WTC11 (cell line): ENCODE measurements at regions not wholly inside any gene's neighbourhood (a gene's known extent, or its start where the extent isn't known, plus 50 kb on each side); places are given as distances from the start of the nearest gene placed in this dataset.

Experiments used
- ATAC-seq: fragments of 200-7000 bp; cut with Tn5 transposase; 2 replicates; pipeline ENCODE4 v1.10.0; 2021; ENCODE audit warnings: mild to moderate bottlenecking, moderate library complexity
- CTCF ChIA-PET: fragments of 300-600 bp; sonication (Branson Sonifier 250); formaldehyde crosslinking; loops from one replicate; lab custom pipeline; 2021; ENCODE audit warnings: antibody characterized with exemption; lab: Charles Lee
- POLR2A ChIA-PET: fragments of 350-600 bp; sonication (Branson Sonifier 250); formaldehyde crosslinking; loops from one replicate; lab custom pipeline; 2021; ENCODE audit warnings: antibody characterized with exemption; lab: Charles Lee
- DNase-seq: peaks from one replicate; pipeline ENCODE4 v3.0.0; 2021; ENCODE audit warnings: low spot score
- H3K27ac Mint-ChIP-seq: 2 replicates; pipeline ENCODE4 v1.8.0; 2021; ENCODE audit warnings: mixed read lengths
- H3K27me3 Mint-ChIP-seq: 2 replicates; pipeline ENCODE4 v1.8.0; 2021; ENCODE audit warnings: low read depth, mild to moderate bottlenecking, moderate library complexity, mixed read lengths
- H3K36me3 Mint-ChIP-seq: 2 replicates; pipeline ENCODE4 v1.8.0; 2021; ENCODE audit warnings: mixed read lengths
- H3K4me1 Mint-ChIP-seq: 2 replicates; pipeline ENCODE4 v1.8.0; 2022; ENCODE audit warnings: mixed read lengths
- H3K4me3 Mint-ChIP-seq: 2 replicates; pipeline ENCODE4 v1.8.0; 2021; ENCODE audit warnings: mild to moderate bottlenecking, moderate library complexity, mixed read lengths
- H3K9me3 Mint-ChIP-seq: 2 replicates; pipeline ENCODE4 v1.8.0; 2021; ENCODE audit warnings: mixed read lengths
- ATF3 ChIP-seq: sonication (generic); formaldehyde crosslinking; conservative IDR thresholded peaks from 2 replicates; pipeline ENCODE4 v1.8.1; 2022; ENCODE audit warnings: mild to moderate bottlenecking, missing genetic modification reagents
- CBFB ChIP-seq: sonication (generic); formaldehyde crosslinking; IDR thresholded peaks from 2 replicates; pipeline ENCODE4 v1.8.1; 2022; ENCODE audit warnings: mild to moderate bottlenecking, low read depth, missing genetic modification reagents
- CREM ChIP-seq: sonication (generic); formaldehyde crosslinking; IDR thresholded peaks from 2 replicates; pipeline ENCODE4 v1.8.1; 2022; ENCODE audit warnings: mild to moderate bottlenecking, missing genetic modification reagents, moderate library complexity
- E2F1 ChIP-seq: sonication (generic); formaldehyde crosslinking; IDR thresholded peaks from 2 replicates; pipeline ENCODE4 v1.8.0; 2022; ENCODE audit warnings: mild to moderate bottlenecking, missing genetic modification reagents
- EMX1 ChIP-seq: fragments of 250-450 bp; sonication (Bioruptor Pico); IDR thresholded peaks from 2 replicates; pipeline ENCODE4 v1.8.0; 2021; ENCODE audit warnings: mild to moderate bottlenecking
- ESRRA ChIP-seq: sonication (generic); formaldehyde crosslinking; IDR thresholded peaks from 2 replicates; pipeline ENCODE4 v1.8.1; 2022; ENCODE audit warnings: mild to moderate bottlenecking, missing genetic modification reagents, borderline replicate concordance
- FOXJ3 ChIP-seq: sonication (generic); formaldehyde crosslinking; IDR thresholded peaks from 2 replicates; pipeline ENCODE4 v1.9.0; 2021; ENCODE audit warnings: missing genetic modification reagents, mild to moderate bottlenecking, borderline replicate concordance
- FOXP4 ChIP-seq: sonication (generic); formaldehyde crosslinking; IDR thresholded peaks from 2 replicates; pipeline ENCODE4 v1.8.0; 2022; ENCODE audit warnings: mild to moderate bottlenecking, missing genetic modification reagents
- GABPB1 ChIP-seq: sonication (generic); formaldehyde crosslinking; IDR thresholded peaks from 2 replicates; pipeline ENCODE4 v1.8.1; 2023; ENCODE audit warnings: mild to moderate bottlenecking, missing genetic modification reagents
- HMGXB4 ChIP-seq: sonication (generic); formaldehyde crosslinking; IDR thresholded peaks from 2 replicates; pipeline ENCODE4 v1.8.1; 2023; ENCODE audit warnings: mild to moderate bottlenecking, moderate library complexity, missing genetic modification reagents
- JAZF1 ChIP-seq: fragments of 250-450 bp; sonication (Bioruptor Pico); IDR thresholded peaks from 2 replicates; pipeline ENCODE4 v1.9.0; 2021; ENCODE audit warnings: moderate library complexity, mild to moderate bottlenecking, inconsistent platforms
- MAX ChIP-seq: sonication (generic); formaldehyde crosslinking; IDR thresholded peaks from 2 replicates; pipeline ENCODE4 v1.8.0; 2022; ENCODE audit warnings: mild to moderate bottlenecking, missing genetic modification reagents
- NFATC4 ChIP-seq: fragments of 250-450 bp; sonication (Bioruptor Pico); IDR thresholded peaks from 2 replicates; pipeline ENCODE4 v1.9.0; 2021; ENCODE audit warnings: mild to moderate bottlenecking
- NR2C2 ChIP-seq: sonication (generic); formaldehyde crosslinking; IDR thresholded peaks from 2 replicates; pipeline ENCODE4 v1.8.0; 2022; ENCODE audit warnings: mild to moderate bottlenecking, missing genetic modification reagents
- NR3C1 ChIP-seq: sonication (generic); formaldehyde crosslinking; conservative IDR thresholded peaks from 2 replicates; pipeline ENCODE4 v1.8.1; 2023; ENCODE audit warnings: low read depth, mild to moderate bottlenecking, missing genetic modification reagents
- RELA ChIP-seq: sonication (generic); formaldehyde crosslinking; IDR thresholded peaks from 2 replicates; pipeline ENCODE4 v1.8.1; 2022; ENCODE audit warnings: missing genetic modification reagents, mild to moderate bottlenecking, borderline replicate concordance
- SMAD3 ChIP-seq: sonication (generic); formaldehyde crosslinking; IDR thresholded peaks from 2 replicates; pipeline ENCODE4 v1.8.0; 2022; ENCODE audit warnings: missing genetic modification reagents, mild to moderate bottlenecking, borderline replicate concordance
- TCF7 ChIP-seq: sonication (generic); formaldehyde crosslinking; IDR thresholded peaks from 2 replicates; pipeline ENCODE4 v1.8.0; 2022; ENCODE audit warnings: mild to moderate bottlenecking, low read depth, missing genetic modification reagents, moderate library complexity
- ZBTB43 ChIP-seq: sonication (generic); formaldehyde crosslinking; IDR thresholded peaks from 2 replicates; pipeline ENCODE4 v1.8.1; 2023; ENCODE audit warnings: mild to moderate bottlenecking, missing genetic modification reagents
- ZNF121 ChIP-seq: sonication (generic); formaldehyde crosslinking; IDR thresholded peaks from 2 replicates; pipeline ENCODE4 v1.8.0; 2023; ENCODE audit warnings: missing genetic modification reagents
- ZNF232 ChIP-seq: sonication (generic); formaldehyde crosslinking; IDR thresholded peaks from 2 replicates; pipeline ENCODE4 v1.8.0; 2022; ENCODE audit warnings: mild to moderate bottlenecking, missing genetic modification reagents
- ZNF396 ChIP-seq: fragments of 250-450 bp; sonication (Bioruptor Pico); IDR thresholded peaks from 2 replicates; pipeline ENCODE4 v1.8.0; 2021; ENCODE audit warnings: mild to moderate bottlenecking, moderate library complexity, borderline replicate concordance
- ZNF671 ChIP-seq: fragments of 250-450 bp; sonication (Bioruptor Pico); IDR thresholded peaks from 2 replicates; pipeline ENCODE4 v1.8.0; 2021; ENCODE audit warnings: mild to moderate bottlenecking
- TF ChIP-seq, protein P1 (sequence below): sonication (generic); formaldehyde crosslinking; IDR thresholded peaks from 2 replicates; pipeline ENCODE4 v1.8.1; 2022; ENCODE audit warnings: mild to moderate bottlenecking, missing genetic modification reagents, moderate library complexity, borderline replicate concordance
- TF ChIP-seq, protein P2 (sequence below): sonication (generic); formaldehyde crosslinking; IDR thresholded peaks from 2 replicates; pipeline ENCODE4 v1.8.0; 2022; ENCODE audit warnings: mild to moderate bottlenecking, missing genetic modification reagents

GRCh38 chr4:112882286-112882685 lies 167.2 kb upstream of the ANK2 start (continued):
- TF ChIP-seq HMGXB4 (CRISPR knock-in tag) = no peak

- CTCF ChIA-PET = interaction anchor here (1.4 kb wide), 1 partner anchor 12 kb away, joined by 3 read pairs; no protein-coding TSS in a partner anchor
- ATAC-seq = no peak
- POLR2A ChIA-PET = no interaction called here
Measured at GRCh38 chr4:112884406-112884805, 165.0 kb upstream of the ANK2 start.

GRCh38 chr4:112885897-112886296 lies 163.6 kb upstream of the ANK2 start:
- POLR2A ChIA-PET = interaction anchor here (0.5 to 0.7 kb wide), 2 partner anchors 50 to 511 kb away, joined by 4 to 7 read pairs; no protein-coding TSS in a partner anchor
- CTCF ChIA-PET = interaction anchor here (1.1 to 1.5 kb wide), 2 partner anchors 10 to 52 kb away, joined by 3 to 4 read pairs; no protein-coding TSS in a partner anchor
- DNase-seq (peak; percentile 20), ATAC-seq (peak; percentile 75)
- Mint-ChIP-seq H3K27ac (peak overlapping the region; percentile 64), H3K27me3 (no peaks in the 10 kb centered on the region), H3K36me3 (no peaks in the 10 kb centered on the region), H3K4me1 (peaks cover 39% of the 10 kb centered on the region), H3K9me3 (no peaks in the 10 kb centered on the region), H3K4me3 (no peak overlapping the region)
- TF ChIP-seq FOXJ3 (CRISPR knock-in tag) = no peak
- TF ChIP-seq SMAD3 (CRISPR knock-in tag) = no peak
- TF ChIP-seq, protein P1, sequence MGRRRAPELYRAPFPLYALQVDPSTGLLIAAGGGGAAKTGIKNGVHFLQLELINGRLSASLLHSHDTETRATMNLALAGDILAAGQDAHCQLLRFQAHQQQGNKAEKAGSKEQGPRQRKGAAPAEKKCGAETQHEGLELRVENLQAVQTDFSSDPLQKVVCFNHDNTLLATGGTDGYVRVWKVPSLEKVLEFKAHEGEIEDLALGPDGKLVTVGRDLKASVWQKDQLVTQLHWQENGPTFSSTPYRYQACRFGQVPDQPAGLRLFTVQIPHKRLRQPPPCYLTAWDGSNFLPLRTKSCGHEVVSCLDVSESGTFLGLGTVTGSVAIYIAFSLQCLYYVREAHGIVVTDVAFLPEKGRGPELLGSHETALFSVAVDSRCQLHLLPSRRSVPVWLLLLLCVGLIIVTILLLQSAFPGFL (CRISPR knock-in tag) = no peak
- TF ChIP-seq HMGXB4 (CRISPR knock-in tag) = no peak
- no peak for TF ChIP-seq ZNF121 (CRISPR knock-in tag)
- no peak for TF ChIP-seq MAX
- TF ChIP-seq, protein P2, sequence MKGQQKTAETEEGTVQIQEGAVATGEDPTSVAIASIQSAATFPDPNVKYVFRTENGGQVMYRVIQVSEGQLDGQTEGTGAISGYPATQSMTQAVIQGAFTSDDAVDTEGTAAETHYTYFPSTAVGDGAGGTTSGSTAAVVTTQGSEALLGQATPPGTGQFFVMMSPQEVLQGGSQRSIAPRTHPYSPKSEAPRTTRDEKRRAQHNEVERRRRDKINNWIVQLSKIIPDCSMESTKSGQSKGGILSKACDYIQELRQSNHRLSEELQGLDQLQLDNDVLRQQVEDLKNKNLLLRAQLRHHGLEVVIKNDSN (CRISPR knock-in tag) = no peak
- no peak for TF ChIP-seq CREM (CRISPR knock-in tag)

More at GRCh38 chr4:112884406-112884805, 165.0 kb upstream of the ANK2 start:
- Mint-ChIP-seq H3K4me3 (no peak overlapping the region), H3K36me3 (no peaks in the 10 kb centered on the region), H3K27me3 (no peaks in the 10 kb centered on the region), H3K4me1 (peaks cover 38% of the 10 kb centered on the region), H3K9me3 (no peaks in the 10 kb centered on the region), H3K27ac (no peak overlapping the region; the same call in 1 of the 2 replicates)
- DNase-seq = no peak
- TF ChIP-seq ATF3 (no peak), JAZF1 (no peak), NR3C1 (CRISPR knock-in tag) (no peak), TCF7 (CRISPR knock-in tag) (no peak), NR2C2 (CRISPR knock-in tag) (no peak), SMAD3 (CRISPR knock-in tag) (no peak), NFATC4 (CRISPR knock-in tag) (no peak), ZNF232 (no peak), EMX1 (CRISPR knock-in tag) (no peak), FOXP4 (CRISPR knock-in tag) (no peak), ZNF671 (CRISPR knock-in tag) (no peak), ZNF396 (no peak), RELA (CRISPR knock-in tag) (no peak), CBFB (CRISPR knock-in tag) (no peak), E2F1 (no peak), ZBTB43 (CRISPR knock-in tag) (no peak), ESRRA (CRISPR knock-in tag) (no peak), GABPB1 (no peak)
